ENCODE measurements at regions not wholly inside any gene's neighbourhood (a gene's known extent, or its start where the extent isn't known, plus 50 kb on each side); places are given as distances from the start of the nearest gene placed in this dataset.

GRCh38 chr4:155535802-155536454 lies 130.7 kb upstream of the GUCY1A1 start:
- no peak overlapping the region for H3K4me3 ChIP-seq (ENCODE audit: low read length)
- H3K27ac ChIP-seq (ENCODE audit: low read depth in 1 of 2, low read length in 2 of 2): no peak overlapping the region
- intact Hi-C loops (cut with DNase I, micrococcal nuclease): no loop called here
- H3K9me3 Mint-ChIP-seq: no peaks in the 10 kb centered on the region
- H3K4me1 ChIP-seq (ENCODE audit: insufficient read depth, low read length): no peaks in the 10 kb centered on the region
- CTCF ChIA-PET: no interaction called here
- H3K27me3 Mint-ChIP-seq: no peaks in the 10 kb centered on the region
- H3K36me3 Mint-ChIP-seq (ENCODE audit: low read depth): no peaks in the 10 kb centered on the region
- no peaks in the 10 kb centered on the region for H3K27me3 ChIP-seq (ENCODE audit: control insufficient read depth in 1 of 2, insufficient read depth in 2 of 2, low read length in 2 of 2)
- no peak overlapping the region for H3K4me3 Mint-ChIP-seq
- POLR2A ChIA-PET: no interaction called here
- H3K9me3 ChIP-seq (ENCODE audit: control insufficient read depth in 1 of 2, insufficient read depth in 1 of 2, low read length in 2 of 2): no peaks in the 10 kb centered on the region
- no peak for TF ChIP-seq CTCF (IDR thresholded peaks at IDR 0.05)
- DNase-seq: no peak
- no peak for ATAC-seq (ENCODE audit: poor library complexity)
- no peaks in the 10 kb centered on the region for H3K4me1 Mint-ChIP-seq (ENCODE audit: low read depth)
- H3K27ac Mint-ChIP-seq: no peak overlapping the region
- H3K36me3 ChIP-seq (ENCODE audit: insufficient read depth, low read length): no peaks in the 10 kb centered on the region

GRCh38 chr4:155532373-155533085 lies 134.1 kb upstream of the GUCY1A1 start:
- Histone ChIP-seq H3K27ac (ENCODE audit: low read depth in 1 of 2, low read length in 2 of 2) (no peak overlapping the region), H3K4me3 (ENCODE audit: low read length) (no peak overlapping the region), H3K4me1 (ENCODE audit: insufficient read depth, low read length) (no peaks in the 10 kb centered on the region), H3K9me3 (ENCODE audit: control insufficient read depth in 1 of 2, insufficient read depth in 1 of 2, low read length in 2 of 2) (no peaks in the 10 kb centered on the region), H3K27me3 (ENCODE audit: control insufficient read depth in 1 of 2, insufficient read depth in 2 of 2, low read length in 2 of 2) (no peaks in the 10 kb centered on the region), H3K36me3 (ENCODE audit: insufficient read depth, low read length) (no peaks in the 10 kb centered on the region)
- POLR2A ChIA-PET: no interaction called here
- no peaks in the 10 kb centered on the region for H3K4me1 Mint-ChIP-seq (ENCODE audit: low read depth)
- no peaks in the 10 kb centered on the region for H3K36me3 Mint-ChIP-seq (ENCODE audit: low read depth)
- DNase-seq (no peak), ATAC-seq (ENCODE audit: poor library complexity) (no peak)
- H3K9me3 Mint-ChIP-seq: no peaks in the 10 kb centered on the region
- TF ChIP-seq CTCF (IDR thresholded peaks at IDR 0.05): no peak
- intact Hi-C loops (cut with DNase I, micrococcal nuclease): no loop called here
- CTCF ChIA-PET: no interaction called here
- H3K27ac Mint-ChIP-seq: no peak overlapping the region
- H3K4me3 Mint-ChIP-seq: no peak overlapping the region
- no peaks in the 10 kb centered on the region for H3K27me3 Mint-ChIP-seq

GRCh38 chr4:155530857-155531256 lies 135.8 kb upstream of the GUCY1A1 start:
- Mint-ChIP-seq H3K4me1 (ENCODE audit: low read depth) (no peaks in the 10 kb centered on the region), H3K27ac (no peak overlapping the region), H3K27me3 (no peaks in the 10 kb centered on the region), H3K4me3 (no peak overlapping the region), H3K36me3 (ENCODE audit: low read depth) (no peaks in the 10 kb centered on the region), H3K9me3 (no peaks in the 10 kb centered on the region)
- no peak for ATAC-seq (ENCODE audit: poor library complexity)
- Histone ChIP-seq H3K4me3 (ENCODE audit: low read length) (no peak overlapping the region), H3K4me1 (ENCODE audit: insufficient read depth, low read length) (no peaks in the 10 kb centered on the region), H3K9me3 (ENCODE audit: control insufficient read depth in 1 of 2, insufficient read depth in 1 of 2, low read length in 2 of 2) (no peaks in the 10 kb centered on the region), H3K27ac (ENCODE audit: low read depth in 1 of 2, low read length in 2 of 2) (no peak overlapping the region), H3K27me3 (ENCODE audit: control insufficient read depth in 1 of 2, insufficient read depth in 2 of 2, low read length in 2 of 2) (no peaks in the 10 kb centered on the region), H3K36me3 (ENCODE audit: insufficient read depth, low read length) (no peaks in the 10 kb centered on the region)
- no peak for DNase-seq
- CTCF ChIA-PET: no interaction called here
- TF ChIP-seq CTCF (IDR thresholded peaks at IDR 0.05): no peak
- intact Hi-C loops (cut with DNase I, micrococcal nuclease): no loop called here
- POLR2A ChIA-PET: no interaction called here

Measured in CD4-positive, alpha-beta T cell (primary cell).